ENCODE measurements at regions not wholly inside any gene's neighbourhood (a gene's known extent, or its start where the extent isn't known, plus 50 kb on each side); places are given as distances from the start of the nearest gene placed in this dataset.

GRCh38 chr2:150188800-150189199, 298.7 kb downstream of the RND3 start:
- Histone ChIP-seq H3K79me2 (ENCODE audit: control insufficient read depth, insufficient read depth, low read length) (no peaks in the 10 kb centered on the region), H4K20me1 (replicated peaks; ENCODE audit: control insufficient read depth, insufficient read depth, low read length) (no peaks in the 10 kb centered on the region), H3K4me3 (no peak overlapping the region), H3K9me1 (ENCODE audit: control insufficient read depth, insufficient read depth, low read length) (no peaks in the 10 kb centered on the region), H3K27me3 (ENCODE audit: control insufficient read depth in 2 of 2, insufficient read depth in 2 of 2, low read length in 2 of 2) (no peaks in the 10 kb centered on the region; a peak in 1 of 5 replicates), H3K4me2 (ENCODE audit: insufficient read depth, low read length) (no peak overlapping the region), H3K36me3 (ENCODE audit: control insufficient read depth, insufficient read depth, low read length) (no peaks in the 10 kb centered on the region), H2AFZ (ENCODE audit: low read depth, low read length) (no peak overlapping the region), H3K27ac (ENCODE audit: extremely low read depth, low read depth, low read length) (no peak overlapping the region), H3K9me3 (replicated peaks; ENCODE audit: control insufficient read depth, insufficient read depth, low read depth, low read length) (no peaks in the 10 kb centered on the region), H3K4me1 (replicated peaks in 1 of 2; ENCODE audit: control insufficient read depth in 2 of 2, insufficient read depth in 2 of 2, low read length in 2 of 2) (no peaks in the 10 kb centered on the region), H3K9ac (ENCODE audit: insufficient read depth in 1 of 2, low read depth in 2 of 2, low read length in 2 of 2) (no peak overlapping the region)
- FAIRE-seq (no peak), DNase-seq (ENCODE audit: extremely low read depth in 1 of 4, low spot score in 3 of 4) (no peak), ATAC-seq (no peak)
- WGBS (ENCODE audit: insufficient coverage, low coverage, missing lambda C conversion rate) = 2% methylated on average over 2 of the region's 2 CpGs
- intact Hi-C loops (cut with micrococcal nuclease) (no loop called here), in situ Hi-C loops (cut with MboI) (no loop called here)
- TF ChIP-seq, protein P1, sequence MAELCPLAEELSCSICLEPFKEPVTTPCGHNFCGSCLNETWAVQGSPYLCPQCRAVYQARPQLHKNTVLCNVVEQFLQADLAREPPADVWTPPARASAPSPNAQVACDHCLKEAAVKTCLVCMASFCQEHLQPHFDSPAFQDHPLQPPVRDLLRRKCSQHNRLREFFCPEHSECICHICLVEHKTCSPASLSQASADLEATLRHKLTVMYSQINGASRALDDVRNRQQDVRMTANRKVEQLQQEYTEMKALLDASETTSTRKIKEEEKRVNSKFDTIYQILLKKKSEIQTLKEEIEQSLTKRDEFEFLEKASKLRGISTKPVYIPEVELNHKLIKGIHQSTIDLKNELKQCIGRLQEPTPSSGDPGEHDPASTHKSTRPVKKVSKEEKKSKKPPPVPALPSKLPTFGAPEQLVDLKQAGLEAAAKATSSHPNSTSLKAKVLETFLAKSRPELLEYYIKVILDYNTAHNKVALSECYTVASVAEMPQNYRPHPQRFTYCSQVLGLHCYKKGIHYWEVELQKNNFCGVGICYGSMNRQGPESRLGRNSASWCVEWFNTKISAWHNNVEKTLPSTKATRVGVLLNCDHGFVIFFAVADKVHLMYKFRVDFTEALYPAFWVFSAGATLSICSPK (IDR thresholded peaks at IDR 0.05; ENCODE audit: borderline replicate concordance) = no peak
- TF ChIP-seq RERE (CRISPR knock-in tag; IDR thresholded peaks at IDR 0.05; ENCODE audit: borderline replicate concordance) (no peak), TARDBP (IDR thresholded peaks at IDR 0.05) (no peak), POLR2AphosphoS5 (IDR thresholded peaks at IDR 0.05; ENCODE audit: control insufficient read depth, insufficient read depth, low read depth, low read length) (no peak), TFE3 (CRISPR knock-in tag; IDR thresholded peaks at IDR 0.05) (no peak), ZNF212 (CRISPR knock-in tag; IDR thresholded peaks at IDR 0.05) (no peak), ZNF445 (CRISPR knock-in tag; IDR thresholded peaks at IDR 0.05; ENCODE audit: low read depth) (no peak), TCF7L2 (IDR thresholded peaks at IDR 0.05; ENCODE audit: low read depth, low read length) (no peak), ZNF354B (CRISPR knock-in tag; IDR thresholded peaks at IDR 0.05) (no peak)
- TF ChIP-seq, protein P2, sequence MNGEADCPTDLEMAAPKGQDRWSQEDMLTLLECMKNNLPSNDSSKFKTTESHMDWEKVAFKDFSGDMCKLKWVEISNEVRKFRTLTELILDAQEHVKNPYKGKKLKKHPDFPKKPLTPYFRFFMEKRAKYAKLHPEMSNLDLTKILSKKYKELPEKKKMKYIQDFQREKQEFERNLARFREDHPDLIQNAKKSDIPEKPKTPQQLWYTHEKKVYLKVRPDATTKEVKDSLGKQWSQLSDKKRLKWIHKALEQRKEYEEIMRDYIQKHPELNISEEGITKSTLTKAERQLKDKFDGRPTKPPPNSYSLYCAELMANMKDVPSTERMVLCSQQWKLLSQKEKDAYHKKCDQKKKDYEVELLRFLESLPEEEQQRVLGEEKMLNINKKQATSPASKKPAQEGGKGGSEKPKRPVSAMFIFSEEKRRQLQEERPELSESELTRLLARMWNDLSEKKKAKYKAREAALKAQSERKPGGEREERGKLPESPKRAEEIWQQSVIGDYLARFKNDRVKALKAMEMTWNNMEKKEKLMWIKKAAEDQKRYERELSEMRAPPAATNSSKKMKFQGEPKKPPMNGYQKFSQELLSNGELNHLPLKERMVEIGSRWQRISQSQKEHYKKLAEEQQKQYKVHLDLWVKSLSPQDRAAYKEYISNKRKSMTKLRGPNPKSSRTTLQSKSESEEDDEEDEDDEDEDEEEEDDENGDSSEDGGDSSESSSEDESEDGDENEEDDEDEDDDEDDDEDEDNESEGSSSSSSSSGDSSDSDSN (IDR thresholded peaks at IDR 0.05; ENCODE audit: borderline replicate concordance in 1 of 2, low read depth in 2 of 2, low read length in 2 of 2) = no peak
- no TSS peak for BruUV-seq (replicated peaks)
- ChIA-PET CTCF (ENCODE audit: low intra/inter-chr PET ratio) (no interaction called here), POLR2A (interaction anchor here (0.6 kb wide), 1 partner anchor 544 kb away, joined by 3 read pairs; no protein-coding TSS in a partner anchor)

Data from K562 (cell line).